H1 (cell line): ENCODE measurements at regions not wholly inside any gene's neighbourhood (a gene's known extent, or its start where the extent isn't known, plus 50 kb on each side); places are given as distances from the start of the nearest gene placed in this dataset.

Experiments
- CTCF ChIA-PET: fragments of 300-600 bp; sonication (Branson Sonifier 250); formaldehyde crosslinking; loops from one replicate; lab custom pipeline; 2021; ENCODE audit not compliant: partially characterized antibody; lab: Charles Lee
- POLR2A ChIA-PET: fragments of 300-600 bp; sonication (Branson Sonifier 250); formaldehyde crosslinking; loops from one replicate; lab custom pipeline; 2021; ENCODE audit warnings: inconsistent platforms; ENCODE audit not compliant: partially characterized antibody; lab: Charles Lee
- DNase-seq, 2 experiments: peaks; one replicate each; pipeline versions ENCODE4 v3.0.0 to v3.0.0-alpha.2; 2010 to 2022; ENCODE audit warnings: low spot score in 2 of 2, low read depth in 1 of 2, mixed read lengths in 1 of 2
- FAIRE-seq: peaks from 2 replicates; lab custom pipeline; 2011; peaks lifted over from hg19 to GRCh38; lab: Jason Lieb, UNC
- H2AFZ ChIP-seq: 2 replicates; pipeline ENCODE4 v1.8.1; 2012; ENCODE audit warnings: low read length, inconsistent platforms
- H2AK5ac ChIP-seq: 2 replicates; pipeline ENCODE4 v1.6.1; 2013; ENCODE audit warnings: low read depth, low read length
- H2BK120ac ChIP-seq: replicated peaks from 2 replicates; pipeline ENCODE3; 2013; ENCODE audit warnings: low read depth, low read length, inconsistent platforms
- H2BK12ac ChIP-seq: 2 replicates; pipeline ENCODE4 v1.6.1; 2013; ENCODE audit warnings: low read depth, low read length
- H2BK15ac ChIP-seq: 2 replicates; pipeline ENCODE4 v1.6.1; 2013; ENCODE audit warnings: low read length
- H2BK20ac ChIP-seq: 2 replicates; pipeline ENCODE4 v1.6.1; 2013; ENCODE audit warnings: low read length
- H2BK5ac ChIP-seq: 2 replicates; pipeline ENCODE4 v1.6.1; 2013; ENCODE audit warnings: low read depth, low read length
- H3K14ac ChIP-seq: 2 replicates; pipeline ENCODE4 v1.6.1; 2013; ENCODE audit warnings: inconsistent platforms; ENCODE audit not compliant: insufficient read length
- H3K18ac ChIP-seq: 2 replicates; pipeline ENCODE4 v1.6.1; 2013; ENCODE audit warnings: low read length; ENCODE audit errors: extremely low read depth
- H3K23ac ChIP-seq: 2 replicates; pipeline ENCODE4 v1.6.1; 2013; ENCODE audit warnings: inconsistent platforms; ENCODE audit not compliant: insufficient read length
- H3K23me2 ChIP-seq: 2 replicates; pipeline ENCODE4 v1.6.1; 2013; ENCODE audit warnings: low read depth, low read length
- H3K27ac ChIP-seq: 2 replicates; pipeline ENCODE4 v1.6.1; 2011; ENCODE audit warnings: low read depth, low read length, inconsistent platforms
- H3K27me3 ChIP-seq, 4 experiments: replicated peaks in 1 of 4; 1 replicate in 1 of 4; 2 replicates in 3 of 4; pipeline versions ENCODE4 v1.6.1 to v1.8.1; 2011 to 2013; ENCODE audit warnings: low read length in 3 of 4, mild to moderate bottlenecking in 3 of 4, inconsistent platforms in 2 of 4, mixed read lengths in 2 of 4, moderate library complexity in 1 of 4; ENCODE audit not compliant: control insufficient read depth in 3 of 4, insufficient read depth in 3 of 4; ENCODE audit errors: extremely low read depth in 1 of 4
- H3K36me3 ChIP-seq, 4 experiments: 2 replicates each; pipeline versions ENCODE4 v1.6.1 to v1.8.1; 2011 to 2013; ENCODE audit warnings: mild to moderate bottlenecking in 4 of 4, low read length in 3 of 4, moderate library complexity in 2 of 4, control low read depth in 1 of 4, inconsistent platforms in 1 of 4; ENCODE audit not compliant: insufficient read depth in 4 of 4, control insufficient read depth in 2 of 4
- H3K4ac ChIP-seq: replicated peaks from 2 replicates; pipeline ENCODE3; 2013; ENCODE audit warnings: low read length, low read depth, mixed read lengths, inconsistent platforms; ENCODE audit not compliant: insufficient read length
- H3K4me1 ChIP-seq, 4 experiments: replicated peaks in 1 of 4; 1 replicate in 1 of 4; 2 replicates in 3 of 4; pipeline versions ENCODE4 v1.6.1 to v1.8.1; 2011 to 2013; ENCODE audit warnings: low read length in 3 of 4, inconsistent platforms in 2 of 4, mixed read lengths in 1 of 4; ENCODE audit not compliant: insufficient read depth in 4 of 4, control insufficient read depth in 3 of 4
- H3K4me2 ChIP-seq, 2 experiments: 2 replicates each; pipeline versions ENCODE4 v1.6.1 to v1.8.1; 2011 to 2013; ENCODE audit warnings: low read depth in 2 of 2, low read length in 2 of 2, control low read depth in 1 of 2, inconsistent platforms in 1 of 2, mild to moderate bottlenecking in 1 of 2; ENCODE audit not compliant: insufficient read depth in 1 of 2
- H3K4me3 ChIP-seq, 4 experiments: fragments of 200-600, 300-600 bp in 1 of 4; sonication (generic), shearing (Covaris generic), sonication (Bioruptor Twin) in 1 of 4; 2 replicates each; pipeline versions ENCODE4 v1.5.1 to v1.8.1; 2011 to 2016; ENCODE audit warnings: low read length in 4 of 4, low read depth in 3 of 4, control low read depth in 2 of 4, inconsistent platforms in 2 of 4, mild to moderate bottlenecking in 2 of 4, mixed read lengths in 1 of 4, moderate library complexity in 1 of 4; ENCODE audit not compliant: insufficient read depth in 2 of 4; ENCODE audit errors: extremely low read depth in 1 of 4
- H3K56ac ChIP-seq: replicated peaks from 2 replicates; pipeline ENCODE3; 2013; ENCODE audit warnings: low read depth, mild to moderate bottlenecking, mixed read lengths, low read length, inconsistent platforms; ENCODE audit not compliant: insufficient read length
- H3K79me1 ChIP-seq: 2 replicates; pipeline ENCODE4 v1.6.1; 2013; ENCODE audit warnings: low read depth, low read length, control low read depth
- H3K79me2 ChIP-seq, 2 experiments: 2 replicates each; pipeline versions ENCODE4 v1.6.1 to v1.8.1; 2012 to 2013; ENCODE audit warnings: low read length in 2 of 2, mild to moderate bottlenecking in 2 of 2, inconsistent platforms in 1 of 2; ENCODE audit not compliant: insufficient read depth in 2 of 2, control insufficient read depth in 1 of 2
- H3K9ac ChIP-seq, 4 experiments: replicated peaks in 1 of 4; 1 replicate in 1 of 4; 2 replicates in 3 of 4; pipeline versions ENCODE4 v1.6.1 to v1.8.1; 2011 to 2013; ENCODE audit warnings: low read depth in 3 of 4, low read length in 3 of 4, control low read depth in 2 of 4, mild to moderate bottlenecking in 2 of 4, moderate library complexity in 2 of 4, inconsistent platforms in 1 of 4; ENCODE audit errors: extremely low read depth in 1 of 4
- H3K9me3 ChIP-seq, 2 experiments: 2 replicates each; pipeline versions ENCODE4 v1.6.1 to v1.8.1; 2012 to 2013; ENCODE audit warnings: mild to moderate bottlenecking in 2 of 2, moderate library complexity in 2 of 2, control low read depth in 1 of 2, inconsistent platforms in 1 of 2, low read depth in 1 of 2, low read length in 1 of 2, mixed read lengths in 1 of 2; ENCODE audit not compliant: insufficient read depth in 2 of 2
- H4K20me1 ChIP-seq, 2 experiments: replicated peaks in 1 of 2; 2 replicates each; pipeline versions ENCODE3 to v1.8.1; 2011 to 2013; ENCODE audit warnings: inconsistent platforms in 2 of 2, low read length in 2 of 2, mild to moderate bottlenecking in 1 of 2; ENCODE audit not compliant: insufficient read depth in 2 of 2, control insufficient read depth in 1 of 2
- H4K5ac ChIP-seq: 2 replicates; pipeline ENCODE4 v1.6.1; 2013; ENCODE audit warnings: low read length, low read depth, mixed read lengths, inconsistent platforms; ENCODE audit not compliant: insufficient read length
- H4K8ac ChIP-seq: 2 replicates; pipeline ENCODE4 v1.8.0; 2013; ENCODE audit warnings: mild to moderate bottlenecking, moderate library complexity, low read length, inconsistent platforms; ENCODE audit not compliant: insufficient read depth; ENCODE audit errors: extremely low read depth
- H4K91ac ChIP-seq: replicated peaks from 2 replicates; pipeline ENCODE3; 2013; ENCODE audit warnings: low read length, mixed read lengths, inconsistent platforms; ENCODE audit not compliant: insufficient read length
- EP300 ChIP-seq, 2 experiments: IDR thresholded peaks; 1 replicate in 1 of 2; 2 replicates in 1 of 2; pipeline ENCODE4 v1.6.1; 2011 to 2012; ENCODE audit warnings: low read depth in 2 of 2, low read length in 2 of 2, mild to moderate bottlenecking in 2 of 2, borderline replicate concordance in 1 of 2, inconsistent platforms in 1 of 2, moderate library complexity in 1 of 2
- JUN ChIP-seq: IDR thresholded peaks from 2 replicates; pipeline ENCODE4 v1.6.1; 2011; ENCODE audit warnings: low read depth, mild to moderate bottlenecking, improper control_type of control experiment, low read length
- MAFK ChIP-seq: IDR thresholded peaks from 2 replicates; pipeline ENCODE4 v1.6.1; 2012; ENCODE audit warnings: low read depth, mild to moderate bottlenecking, improper control_type of control experiment, low read length
- NANOG ChIP-seq: IDR thresholded peaks from 2 replicates; pipeline ENCODE4 v1.6.1; 2011; ENCODE audit warnings: low read length, low read depth, mild to moderate bottlenecking, inconsistent platforms; ENCODE audit not compliant: insufficient read depth, poor library complexity, severe bottlenecking
- RFX5 ChIP-seq: IDR thresholded peaks from 2 replicates; pipeline ENCODE4 v1.6.1; 2011; ENCODE audit warnings: low read depth, low read length, improper control_type of control experiment, borderline replicate concordance
- TAF7 ChIP-seq: optimal IDR thresholded peaks from 2 replicates; pipeline ENCODE3; 2011; ENCODE audit warnings: low read depth, mild to moderate bottlenecking, inconsistent platforms, low read length, moderate library complexity, borderline replicate concordance
- TEAD4 ChIP-seq: IDR thresholded peaks from 2 replicates; pipeline ENCODE4 v1.6.1; 2012; ENCODE audit warnings: low read depth, low read length, inconsistent platforms, mixed read lengths
- WGBS, 2 experiments: shearing (Covaris generic) in 1 of 2; methylation state at CpG; one replicate each; pipeline versions ENCODE4 v1.1.6 to v1.1.7; 2013 to 2015; ENCODE audit warnings: low lambda C conversion rate in 2 of 2, mixed read lengths in 2 of 2, inconsistent platforms in 1 of 2, low coverage in 1 of 2, missing lambda C conversion rate in 1 of 2; ENCODE audit not compliant: insufficient replicate concordance in 2 of 2, insufficient coverage in 1 of 2, insufficient read length in 1 of 2; ENCODE audit errors: extremely low coverage in 1 of 2, missing lambda C conversion rate in 1 of 2; 5-methylcytosine and 5-hydroxymethylcytosine counted together

GRCh38 chr20:55424968-55425367 is 580.4 kb downstream of the CBLN4 start:
- no peak overlapping the region for H2BK20ac ChIP-seq
- H4K5ac ChIP-seq: no peak overlapping the region
- no peak overlapping the region for H3K23ac ChIP-seq
- peaks cover 7 to 17% (median 14%) of the 10 kb centered on the region in 4 experiments; a peak in 6 of 7 replicates for H3K4me1 ChIP-seq
- no peak overlapping the region for H3K18ac ChIP-seq
- no peak overlapping the region for H2AK5ac ChIP-seq
- H3K27ac ChIP-seq: no peak overlapping the region
- no peak for DNase-seq
- H2BK12ac ChIP-seq: no peak overlapping the region
- no peak overlapping the region for H3K14ac ChIP-seq
- H3K9me3 ChIP-seq: peaks cover 0 to 4% of the 10 kb centered on the region in 2 experiments; a peak in 1 of 4 replicates
- no peak for TF ChIP-seq JUN
- TF ChIP-seq TEAD4: no peak
- no peak for TF ChIP-seq TAF7
- no peak for TF ChIP-seq RFX5
- no peak for TF ChIP-seq EP300 (IDR thresholded peaks at IDR 0.05; ENCODE audit: borderline replicate concordance in 1 of 2, low read depth in 2 of 2, low read length in 2 of 2)
- no peak for TF ChIP-seq MAFK
- TF ChIP-seq NANOG: no peak
- H4K91ac ChIP-seq: no peak overlapping the region
- no peaks in the 10 kb centered on the region for H4K20me1 ChIP-seq
- H3K4me2 ChIP-seq: no peak overlapping the region
- FAIRE-seq: no peak
- 78% methylated on average over 3 of the region's 3 CpGs; no CpG with 5 or more reads in 1 of the 2 experiments for WGBS, 2 experiments
- H3K23me2 ChIP-seq: no peaks in the 10 kb centered on the region
- no peaks in the 10 kb centered on the region for H3K36me3 ChIP-seq
- H3K9ac ChIP-seq: no peak overlapping the region
- no peaks in the 10 kb centered on the region for H3K27me3 ChIP-seq
- no peak overlapping the region for H2BK5ac ChIP-seq
- H3K4ac ChIP-seq: no peak overlapping the region
- no peaks in the 10 kb centered on the region for H3K79me1 ChIP-seq
- H3K56ac ChIP-seq: no peak overlapping the region
- H2AFZ ChIP-seq: no peak overlapping the region
- H3K4me3 ChIP-seq: no peak overlapping the region
- H3K79me2 ChIP-seq: no peaks in the 10 kb centered on the region
- no peak overlapping the region for H2BK15ac ChIP-seq
- no peak overlapping the region for H2BK120ac ChIP-seq
- ChIA-PET CTCF (no interaction called here), POLR2A (no interaction called here)
- no peak overlapping the region for H4K8ac ChIP-seq
